GM19238 (cell line): ENCODE measurements at regions not wholly inside any gene's neighbourhood (a gene's known extent, or its start where the extent isn't known, plus 50 kb on each side); places are given as distances from the start of the nearest gene placed in this dataset.
"Not testable (repeated sequence)": the region's sequence is repeated elsewhere in the genome, so short reads cannot be mapped to it uniquely, and the experiment has no call there.

Source experiments
- DNase-seq: peaks from one replicate; pipeline ENCODE4 v3.0.0; 2011; ENCODE audit warnings: low spot score; ENCODE audit not compliant: insufficient read length

DNA sequence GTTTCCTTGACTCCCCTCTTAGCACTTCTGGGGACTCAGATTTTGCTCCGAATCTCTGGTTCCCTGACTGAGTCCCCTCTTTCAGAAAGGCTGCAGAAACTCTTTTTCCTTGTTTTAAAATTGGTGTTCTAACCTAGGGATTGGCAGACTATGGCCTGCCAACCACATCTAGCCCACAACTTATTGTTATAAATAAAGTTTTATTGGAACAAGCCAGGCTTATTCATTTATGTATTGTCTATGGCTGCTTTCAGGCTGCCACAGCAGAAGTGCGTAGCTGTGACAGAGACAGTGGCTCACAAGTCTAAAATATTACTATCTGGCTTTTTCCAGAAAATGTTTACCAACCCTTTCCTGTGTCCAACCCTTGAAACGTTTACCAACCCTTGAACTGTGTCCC, 81.7 kb downstream of the IER5 start:
- DNase-seq: no peak

DNA sequence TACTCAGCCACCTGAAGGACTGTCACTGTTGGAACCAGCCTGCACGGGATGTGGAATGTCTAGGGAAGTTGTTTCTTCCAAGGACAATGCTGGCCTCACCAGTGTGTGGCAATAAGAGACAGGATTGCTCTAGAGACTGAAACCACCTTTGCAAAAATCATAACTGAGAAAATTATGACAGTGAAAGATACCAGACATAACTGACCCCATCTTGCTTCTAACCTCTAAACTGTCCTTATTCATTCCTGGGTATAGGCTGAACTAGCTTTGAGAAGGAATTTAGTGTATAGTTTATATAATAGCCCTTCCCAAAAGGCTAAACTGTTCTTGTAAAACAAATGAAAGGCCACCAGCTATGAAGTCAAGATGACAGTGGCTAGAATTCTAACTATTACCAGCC, 83.6 kb downstream of the IER5 start:
- DNase-seq: no peak

DNA sequence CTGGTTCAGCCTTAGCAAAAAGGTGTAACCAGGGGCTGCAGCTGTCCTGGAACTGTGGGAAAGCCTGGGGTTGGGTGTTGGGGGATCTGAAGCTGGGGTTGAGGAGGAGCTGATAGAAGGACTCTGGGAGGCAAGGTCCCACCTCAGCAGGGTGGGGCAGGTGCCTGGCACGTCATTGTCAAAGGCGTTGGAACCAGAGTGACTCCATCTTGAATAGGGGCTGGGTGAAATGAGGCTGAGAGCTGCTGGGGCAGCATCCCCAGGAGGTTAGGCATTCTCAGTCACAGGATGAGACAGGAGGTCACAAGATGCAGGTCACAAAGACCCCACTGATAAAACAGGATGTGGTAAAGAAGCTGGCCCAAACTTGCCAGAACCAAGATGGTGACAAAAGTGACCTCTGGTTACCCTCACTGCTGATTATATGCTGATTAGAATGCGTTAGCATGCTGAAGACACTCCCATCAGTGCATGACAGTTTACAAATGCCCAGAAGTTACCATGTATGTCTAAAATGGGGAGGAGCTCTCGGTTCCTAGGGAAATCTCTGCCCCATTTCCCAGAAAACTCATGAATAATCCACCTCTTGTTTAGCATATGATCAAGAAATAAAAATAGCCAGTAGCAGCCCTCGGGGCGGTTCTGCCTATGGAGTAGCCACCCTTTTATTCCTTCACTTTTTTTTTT, 85.4 kb downstream of the IER5 start:
- DNase-seq: no peak

DNA sequence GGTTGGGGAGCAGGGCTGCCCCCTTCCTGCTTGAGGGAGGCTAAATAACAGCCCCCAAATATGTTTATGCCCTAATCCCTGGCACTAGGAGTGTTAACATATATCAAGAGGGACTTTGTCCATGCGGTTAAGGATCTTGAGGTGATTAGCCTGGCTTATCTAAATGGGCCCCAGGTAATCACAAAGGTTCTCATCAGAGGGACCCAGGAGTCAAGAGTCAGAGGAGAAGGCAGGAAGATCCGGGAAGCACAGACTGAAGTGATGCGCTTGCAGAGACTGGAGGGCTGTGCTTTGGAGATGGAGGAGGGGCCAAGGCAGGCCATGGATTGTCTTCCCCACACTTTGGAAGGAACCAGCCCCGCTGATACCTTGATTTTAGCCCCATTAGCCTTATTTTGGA, 86.4 kb downstream of the IER5 start:
- DNase-seq: no peak

DNA sequence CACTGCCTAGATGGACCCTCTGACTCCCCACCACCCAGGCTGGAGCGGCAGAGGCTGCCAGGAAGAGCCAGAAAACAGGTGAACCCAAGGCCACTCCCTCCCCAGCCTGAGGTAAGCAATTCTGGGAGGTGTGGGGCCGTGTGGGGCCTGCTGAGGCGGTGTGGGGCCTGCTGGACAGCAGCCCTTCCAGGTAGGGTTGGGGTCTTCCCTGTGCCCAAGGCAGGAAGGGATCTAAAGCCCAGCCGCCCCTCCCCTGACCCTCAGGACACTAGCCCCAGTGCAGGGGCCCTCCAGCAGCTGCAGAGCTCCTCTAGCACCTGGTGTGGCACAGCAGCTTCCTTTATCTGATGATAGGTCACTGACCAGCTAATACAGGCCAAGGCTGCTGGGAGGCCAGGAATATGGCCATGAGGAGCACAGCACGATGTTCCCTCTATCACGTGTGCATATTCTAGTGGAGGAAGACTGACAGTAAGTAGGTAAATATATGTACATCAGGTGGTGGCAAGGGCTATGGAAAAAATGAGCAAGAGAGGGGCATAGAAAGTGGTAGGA, 86.9 kb downstream of the IER5 start:
- no peak for DNase-seq

DNA sequence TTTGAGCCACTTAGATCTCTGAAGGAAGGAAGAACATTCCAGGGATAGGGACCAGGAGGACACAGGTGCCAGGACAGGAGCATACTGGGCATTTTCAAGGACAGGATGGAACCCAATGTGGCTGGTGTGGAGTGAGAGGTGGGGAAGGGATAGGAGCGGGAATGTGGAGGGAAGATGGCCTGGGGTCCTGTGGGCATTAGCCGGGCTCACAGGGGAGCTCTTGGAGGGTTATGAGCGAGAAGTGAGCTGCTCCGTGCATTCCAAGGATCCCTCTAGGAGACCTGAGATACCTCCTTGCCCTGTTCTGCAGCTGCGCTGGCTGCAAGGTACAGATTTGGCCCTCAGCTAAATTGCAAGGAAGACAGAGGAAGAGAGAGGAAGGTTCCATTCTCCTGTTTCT, 87.5 kb downstream of the IER5 start:
- no peak for DNase-seq

DNA sequence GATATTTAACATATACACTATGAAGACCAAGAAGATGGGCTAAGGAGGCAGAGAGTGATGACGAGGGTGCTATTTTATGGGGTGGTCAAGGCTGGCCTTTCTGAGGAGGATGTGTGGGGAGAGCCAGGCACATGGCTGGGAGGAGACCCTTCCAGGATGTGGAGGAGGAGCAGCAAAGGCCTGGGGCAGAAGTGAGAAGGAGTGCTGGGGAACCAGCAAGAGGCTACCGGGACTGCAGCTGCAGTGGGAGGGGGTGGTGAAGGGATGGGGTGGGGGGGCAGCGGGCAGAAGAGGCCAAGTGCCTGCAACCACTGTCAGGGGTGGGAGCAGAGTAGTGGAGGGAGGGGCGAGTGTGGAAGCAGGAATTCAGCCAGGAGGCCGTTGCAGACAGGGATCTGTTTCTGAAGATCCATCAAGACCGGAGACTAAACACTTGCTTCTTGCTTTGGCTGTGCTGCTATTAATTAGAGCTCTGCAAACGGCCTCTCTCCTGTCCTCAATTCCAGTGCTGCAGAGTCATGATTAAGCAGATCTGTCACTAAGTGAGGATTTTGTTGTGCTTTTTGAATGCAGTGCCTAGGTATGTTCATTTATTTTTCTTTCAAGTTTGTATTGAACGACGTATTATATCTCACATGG, 89.9 kb downstream of the IER5 start:
- DNase-seq: no peak

DNA sequence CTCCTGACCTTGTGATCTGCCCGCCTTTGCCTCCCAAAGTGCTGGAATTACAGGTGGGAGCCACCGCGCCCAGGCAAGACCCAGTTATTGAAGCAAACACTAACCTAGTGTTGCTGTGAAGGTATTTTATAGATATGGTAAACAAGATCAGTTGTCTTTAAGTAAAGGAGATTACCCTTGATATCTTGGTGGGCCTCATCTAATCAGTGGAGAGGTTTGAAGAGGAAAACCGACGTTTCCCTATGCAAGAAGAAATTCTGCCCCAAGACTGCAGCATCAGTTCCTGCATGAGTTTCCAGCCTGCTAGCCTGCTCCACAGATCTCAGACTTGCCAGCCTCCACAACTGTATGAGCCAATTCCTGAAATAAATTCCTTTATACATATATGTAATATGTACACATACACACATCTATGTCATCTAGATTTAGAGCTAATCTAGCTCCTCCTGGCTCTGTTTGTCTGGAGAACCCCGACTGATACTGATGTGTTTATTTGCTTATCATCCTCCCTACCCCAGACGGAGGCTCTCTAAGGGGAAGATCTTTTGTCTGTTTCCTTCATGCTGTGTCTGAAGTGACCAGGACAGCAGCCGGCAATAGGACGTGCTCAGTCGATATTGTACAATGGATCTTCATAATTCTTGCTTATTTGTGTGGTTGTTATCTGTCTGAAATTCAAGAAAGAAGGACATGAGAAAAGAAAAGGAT, 90.9 kb downstream of the IER5 start:
- DNase-seq: no peak

DNA sequence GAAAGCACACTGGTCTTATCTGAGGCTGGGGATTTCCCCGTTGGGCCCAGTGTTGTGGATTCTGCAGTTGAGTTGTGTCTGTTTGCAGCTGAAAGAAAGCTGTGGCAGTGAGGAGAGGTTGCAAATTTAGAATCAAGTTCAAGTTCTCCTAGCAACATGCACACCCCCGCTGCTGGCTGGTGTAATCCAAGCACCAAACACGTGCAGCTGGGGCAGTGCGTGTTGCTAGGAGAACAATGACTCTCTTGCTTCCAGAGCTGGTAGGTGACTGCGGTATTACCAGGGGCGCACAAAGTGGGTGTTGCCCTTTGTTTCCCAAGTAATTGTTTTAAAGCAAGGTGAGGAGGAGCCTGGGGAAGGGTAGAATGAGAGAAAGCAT, 91.5 kb downstream of the IER5 start:
- no peak for DNase-seq

DNA sequence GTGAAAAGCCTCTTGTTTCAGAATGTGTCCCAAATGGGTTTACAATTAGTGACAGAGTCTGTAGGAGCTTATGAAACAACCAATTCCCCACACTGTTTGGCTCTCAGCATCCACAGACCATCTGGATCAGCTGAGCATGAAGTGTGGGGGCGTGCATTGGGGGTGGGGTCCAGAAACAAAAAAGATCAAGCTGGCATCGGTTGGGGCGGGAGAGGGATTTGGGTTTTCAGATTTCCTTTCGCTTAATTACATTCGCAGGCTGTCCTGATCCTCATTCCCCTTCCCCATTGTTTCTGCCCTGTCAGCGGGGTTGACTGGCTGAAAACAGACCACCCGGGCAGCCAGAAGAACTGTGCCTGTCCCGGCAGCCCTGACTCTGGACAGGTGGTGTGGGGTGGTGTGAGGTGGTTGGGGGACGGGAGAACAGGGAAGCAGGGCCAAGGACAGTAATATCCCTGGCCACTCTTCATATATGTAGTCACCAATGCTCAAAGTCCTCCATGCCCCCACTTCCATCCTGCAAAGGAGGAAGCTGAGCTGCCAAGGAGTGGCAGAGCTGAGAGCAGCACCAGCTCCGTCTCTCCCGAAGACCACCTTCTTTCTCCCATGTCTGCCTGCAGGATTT, 92.0 kb downstream of the IER5 start:
- DNase-seq: no peak

DNA sequence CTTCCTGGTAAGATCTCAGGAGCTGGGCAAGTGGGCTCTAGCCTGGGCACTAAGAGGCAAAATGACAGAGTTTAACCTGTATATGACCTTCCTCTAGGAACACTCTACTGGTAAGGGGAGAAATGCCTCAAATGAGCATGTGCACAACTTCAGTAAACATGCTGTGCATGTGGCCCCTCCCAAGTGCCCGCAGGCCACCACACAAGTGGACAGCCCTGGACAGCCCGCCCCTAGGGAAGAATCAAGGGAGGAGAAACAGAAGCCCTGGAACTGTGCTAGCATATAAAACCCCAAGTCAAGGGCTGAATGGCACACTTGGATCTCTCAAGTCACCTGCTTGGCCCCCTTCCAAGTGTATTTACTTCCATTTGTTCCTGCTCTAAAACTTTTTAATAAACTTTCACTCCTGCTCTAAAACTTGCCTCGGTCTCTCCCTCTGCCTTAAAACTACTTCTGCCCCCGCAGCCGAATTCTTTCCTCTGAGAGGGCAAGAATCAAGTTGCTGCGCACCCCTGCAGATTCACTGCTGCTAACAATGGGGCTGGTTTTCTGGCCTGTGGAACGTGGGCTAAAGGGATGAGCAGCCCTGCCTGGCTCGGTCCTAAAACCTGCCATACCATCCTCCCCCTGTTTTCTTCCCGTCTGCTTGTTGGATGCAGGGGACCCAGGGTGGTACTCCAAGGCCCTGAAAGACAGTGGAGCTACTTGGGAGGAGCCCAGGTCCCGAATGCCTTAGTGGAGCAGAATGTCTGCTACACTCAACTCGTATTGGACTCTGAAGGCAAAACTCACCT, 93.5 kb downstream of the IER5 start:
- DNase-seq: no peak

DNA sequence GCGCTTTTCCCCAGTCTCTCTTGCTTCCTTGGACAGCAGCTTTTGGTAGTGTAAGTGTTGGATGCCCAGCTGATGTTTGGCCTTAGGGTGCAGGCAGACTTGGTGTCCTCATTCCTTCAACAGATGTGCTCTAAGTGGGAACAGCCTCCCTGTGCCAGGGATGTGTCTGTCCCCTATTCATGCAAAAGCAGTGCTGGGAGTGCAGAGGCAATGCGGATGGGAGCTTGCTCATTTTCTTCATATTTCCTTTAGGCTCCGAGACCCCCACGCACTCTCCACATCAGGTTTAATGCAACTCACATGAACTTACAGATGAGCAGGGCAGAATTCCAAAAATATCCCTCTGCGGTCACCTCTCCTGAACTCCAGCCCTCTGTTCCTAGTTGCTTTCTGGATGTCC, 96.1 kb downstream of the IER5 start:
- no peak for DNase-seq

DNA sequence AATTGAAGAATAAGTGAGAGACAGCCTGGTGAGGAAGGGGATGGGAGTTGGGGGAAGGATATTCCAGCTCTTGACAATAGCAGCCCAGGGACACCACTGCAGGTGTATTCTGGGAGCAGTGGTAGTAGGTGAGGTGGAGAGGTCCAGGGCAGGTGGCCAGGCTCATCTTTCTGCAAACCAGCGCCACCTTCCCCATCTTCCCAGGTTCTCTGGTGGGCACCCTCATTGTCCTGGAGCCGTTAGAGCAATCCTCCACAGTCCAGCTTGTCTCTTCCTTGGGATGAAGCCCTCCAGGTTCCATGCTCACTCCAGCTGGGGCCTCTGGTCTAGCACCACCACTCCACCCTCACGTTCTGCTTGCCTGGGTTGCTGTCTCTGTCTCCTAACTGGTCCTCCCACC, 97.0 kb downstream of the IER5 start:
- no peak for DNase-seq

DNA sequence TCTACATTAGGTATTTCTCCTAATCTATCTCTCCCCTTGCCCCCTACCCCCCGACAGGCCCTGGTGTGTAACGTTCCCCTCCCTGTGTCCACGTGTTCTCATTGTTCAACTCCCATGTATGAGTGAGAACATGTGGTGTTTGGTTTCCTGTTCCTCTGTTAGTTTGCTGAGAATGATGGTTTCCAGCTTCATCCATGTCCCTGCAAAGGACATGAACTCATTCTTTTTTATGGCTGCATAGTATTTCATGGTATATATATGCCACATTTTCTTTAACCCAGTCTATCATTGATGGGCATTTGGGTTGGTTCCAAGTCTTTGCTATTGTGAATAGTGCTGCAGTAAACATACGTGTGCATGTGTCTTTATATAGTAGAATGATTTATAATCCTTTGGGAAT, 97.6 kb downstream of the IER5 start:
- not testable (repeated sequence) for DNase-seq

DNA sequence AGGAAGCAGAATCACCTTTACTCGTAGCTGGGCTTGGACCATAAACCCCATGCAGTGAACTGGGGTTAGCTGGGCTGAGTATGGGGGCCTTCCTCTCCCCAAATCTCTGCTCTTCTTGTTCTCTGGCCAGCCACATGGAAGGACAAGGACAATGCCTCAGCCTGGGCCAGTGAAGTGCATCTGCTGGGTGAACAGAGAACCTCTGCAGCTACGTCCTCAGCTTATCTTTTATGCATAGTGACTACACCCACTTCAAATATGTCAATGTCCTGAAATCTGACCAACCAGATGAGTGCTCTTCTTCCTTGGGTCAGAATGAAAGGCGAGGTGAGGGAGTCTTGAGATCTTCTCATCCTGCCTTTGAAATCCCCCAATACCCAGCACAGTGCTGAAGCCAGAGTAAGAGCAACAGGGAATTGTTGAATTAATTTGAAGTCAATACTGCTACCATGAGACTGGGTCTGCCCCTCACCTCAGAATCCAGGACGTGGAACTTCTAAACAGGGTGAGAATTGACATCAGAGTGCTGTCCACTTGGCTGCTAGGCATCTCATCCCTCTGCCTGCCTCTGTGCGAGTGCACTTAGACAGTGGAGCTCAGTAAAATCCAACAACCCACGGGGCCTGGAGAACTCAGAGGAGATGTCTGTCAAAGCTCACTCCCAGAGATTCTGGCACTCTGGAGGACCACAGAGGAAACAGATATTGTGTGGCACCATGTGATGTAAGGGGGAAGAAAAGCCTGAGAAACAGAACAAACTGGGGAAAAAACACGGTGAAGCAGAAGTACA, 99.0 kb downstream of the IER5 start:
- no peak for DNase-seq

DNA sequence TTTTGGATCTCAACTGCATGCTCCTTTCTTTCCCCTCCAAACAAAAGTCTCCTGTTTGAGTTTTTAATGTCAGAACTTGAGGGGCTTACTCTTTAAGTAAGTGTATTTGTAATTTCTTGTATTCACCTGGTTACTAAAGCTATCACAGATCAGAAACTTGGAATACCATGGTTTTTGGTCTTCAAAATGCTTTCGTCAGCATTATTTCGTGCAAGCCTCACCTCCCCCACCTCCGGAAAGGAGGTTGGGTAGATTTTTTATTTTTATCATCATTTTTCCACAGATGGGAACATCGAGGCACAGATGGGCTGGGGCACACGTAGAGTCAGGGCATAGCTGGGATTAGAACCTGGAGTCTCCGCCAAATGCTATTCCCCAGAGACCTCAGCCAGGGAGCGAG, 100.7 kb downstream of the IER5 start:
- no peak for DNase-seq

DNA sequence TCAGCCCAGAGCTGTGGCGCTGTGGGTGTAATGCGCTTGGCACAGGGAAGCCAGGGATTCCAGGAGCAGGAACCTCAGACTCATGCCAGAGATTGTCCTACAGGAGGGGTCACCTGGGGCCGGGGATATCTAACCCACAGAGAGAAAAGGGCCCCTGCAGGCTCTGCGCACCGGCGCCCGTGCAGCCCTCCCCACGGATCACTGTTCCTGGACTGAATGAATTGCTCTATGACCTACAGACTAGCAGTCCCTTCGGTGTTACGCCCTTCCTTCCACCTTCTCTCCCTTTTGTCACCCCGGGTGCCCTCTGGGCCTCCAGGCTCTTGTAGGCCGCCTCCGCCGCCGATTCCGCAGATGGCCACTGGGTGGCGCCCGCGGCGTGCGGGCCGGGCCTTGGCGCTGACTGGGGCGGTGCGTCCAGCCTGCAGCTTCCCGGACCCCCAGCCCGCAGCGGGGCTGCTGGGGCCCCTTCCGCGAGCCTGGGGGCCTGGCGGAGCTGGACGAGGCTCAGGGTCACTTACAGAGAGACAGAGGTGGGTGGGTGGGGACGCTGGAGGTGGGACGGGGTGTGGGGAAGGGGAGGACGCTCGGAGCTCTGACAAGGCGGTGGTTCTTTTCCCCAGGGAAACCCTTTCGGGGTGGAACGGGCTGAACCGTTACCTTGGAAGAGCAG, 101.3 kb downstream of the IER5 start:
- peak; percentile 83 for DNase-seq

DNA sequence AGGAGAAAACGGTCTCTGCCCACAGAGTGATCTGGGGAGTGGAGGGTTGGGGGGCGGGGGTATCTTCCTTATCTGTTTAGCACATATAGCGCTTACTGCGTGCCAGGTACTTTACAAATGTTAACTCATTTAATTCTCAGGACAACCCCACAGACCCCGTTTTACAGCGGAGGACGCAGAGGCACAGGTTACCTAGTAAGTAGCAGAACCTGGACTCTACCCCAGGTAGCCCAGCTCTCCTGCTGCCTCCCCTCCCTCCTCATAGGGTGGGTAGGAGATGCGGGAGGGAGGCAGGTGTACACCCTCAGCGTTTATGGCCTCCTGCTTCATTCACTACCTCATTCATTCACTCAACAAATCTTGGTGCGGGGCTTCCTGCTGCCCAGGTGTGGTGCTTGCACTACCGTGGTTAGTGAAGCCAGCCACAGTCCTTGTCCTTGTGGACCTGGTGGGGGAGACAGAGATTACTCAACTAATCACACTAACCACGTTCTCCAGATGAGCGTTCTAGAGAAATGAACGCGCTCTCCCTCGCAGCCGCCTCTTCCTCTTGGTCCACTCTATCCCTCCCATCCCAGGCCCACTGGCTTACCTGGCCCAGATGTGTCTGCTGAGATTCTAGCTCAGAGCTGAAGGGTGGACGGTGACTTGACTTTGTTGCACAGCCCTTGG, 102.0 kb downstream of the IER5 start:
- DNase-seq: no peak

DNA sequence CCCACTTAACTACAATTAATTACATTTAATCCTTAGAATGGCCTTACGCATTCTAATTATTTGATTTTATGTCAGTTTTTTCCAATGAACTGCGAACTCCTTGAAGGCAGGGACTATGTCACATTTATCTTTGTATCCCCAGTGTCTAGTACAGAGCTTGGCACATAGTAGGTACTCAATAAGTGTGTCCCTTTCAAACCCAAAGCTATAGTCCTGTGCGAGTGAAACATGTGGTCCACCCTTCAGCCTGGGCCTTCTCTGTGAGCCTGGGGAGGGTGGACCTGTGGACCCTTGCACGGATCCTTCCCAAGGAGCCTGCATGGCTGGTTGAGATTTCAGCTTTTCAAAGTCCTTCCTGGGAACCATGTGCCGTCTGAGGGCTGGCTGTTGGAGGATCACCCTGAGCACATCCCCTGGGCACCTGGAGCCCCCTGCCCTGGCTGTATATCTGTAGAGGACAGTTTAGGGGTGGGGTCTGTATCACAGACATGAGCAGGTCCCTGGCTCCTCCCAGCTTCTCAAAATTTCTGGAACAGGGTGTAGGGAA, 103.1 kb downstream of the IER5 start:
- no peak for DNase-seq
